GM10266 (cell line): ENCODE measurements at regions not wholly inside any gene's neighbourhood (a gene's known extent, or its start where the extent isn't known, plus 50 kb on each side); places are given as distances from the start of the nearest gene placed in this dataset.

ENCODE experiments used
- DNase-seq: peaks from one replicate; pipeline ENCODE4 v3.0.0; 2012; ENCODE audit errors: extremely low spot score
- CTCF ChIP-seq: IDR thresholded peaks from 2 replicates; pipeline ENCODE4 v1.5.1; 2012; ENCODE audit warnings: mild to moderate bottlenecking, low read depth; ENCODE audit not compliant: control insufficient read depth, insufficient read depth; ENCODE audit errors: missing control alignments

- no peak for TF ChIP-seq CTCF
- DNase-seq: no peak
These were observed 111.0 kb downstream of the FOXL3 start for GRCh38 chr7:400901-401485.

GRCh38 chr7:401495-401894 is 111.5 kb downstream of the FOXL3 start:
- DNase-seq: no peak
- no peak for TF ChIP-seq CTCF

GRCh38 chr7:404812-405488 is 114.7 kb downstream of the PDGFA start:
- no peak for TF ChIP-seq CTCF
- no peak for DNase-seq

- no peak for TF ChIP-seq CTCF
- DNase-seq: no peak
These were observed 114.0 kb downstream of the PDGFA start for GRCh38 chr7:405489-406211.

- DNase-seq: no peak
- TF ChIP-seq CTCF: no peak
These were observed 111.7 kb downstream of the PDGFA start for GRCh38 chr7:407721-408539.

- TF ChIP-seq CTCF: no peak
- DNase-seq: no peak
These were observed 110.8 kb downstream of the PDGFA start for GRCh38 chr7:408751-409311.
